ENCODE measurements at regions not wholly inside any gene's neighbourhood (a gene's known extent, or its start where the extent isn't known, plus 50 kb on each side); places are given as distances from the start of the nearest gene placed in this dataset.
"Not testable (repeated sequence)": the region's sequence is repeated elsewhere in the genome, so short reads cannot be mapped to it uniquely, and the experiment has no call there.

DNA sequence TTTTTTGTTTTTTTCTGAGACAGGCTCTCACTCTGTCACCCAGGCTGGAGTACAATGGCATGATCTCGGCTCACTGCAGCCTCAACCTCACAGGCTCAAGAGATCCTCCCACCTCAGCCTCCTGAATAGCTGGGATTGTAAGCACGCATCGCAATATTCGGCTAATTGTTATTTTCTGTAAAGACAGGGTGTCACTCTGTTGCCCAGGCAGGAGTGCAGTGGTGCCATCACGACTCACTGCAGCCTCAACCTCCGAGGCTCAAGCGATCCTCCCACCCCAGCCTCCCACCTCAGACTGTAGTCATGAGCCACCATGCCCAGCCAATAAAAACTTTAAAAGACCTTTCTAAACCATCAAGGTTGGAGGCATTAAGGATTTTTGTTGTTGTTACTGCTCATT, 57.4 kb upstream of the TFRC start:
- no peak for TF ChIP-seq CSDC2 (CRISPR knock-in tag; IDR thresholded peaks at IDR 0.05)

DNA sequence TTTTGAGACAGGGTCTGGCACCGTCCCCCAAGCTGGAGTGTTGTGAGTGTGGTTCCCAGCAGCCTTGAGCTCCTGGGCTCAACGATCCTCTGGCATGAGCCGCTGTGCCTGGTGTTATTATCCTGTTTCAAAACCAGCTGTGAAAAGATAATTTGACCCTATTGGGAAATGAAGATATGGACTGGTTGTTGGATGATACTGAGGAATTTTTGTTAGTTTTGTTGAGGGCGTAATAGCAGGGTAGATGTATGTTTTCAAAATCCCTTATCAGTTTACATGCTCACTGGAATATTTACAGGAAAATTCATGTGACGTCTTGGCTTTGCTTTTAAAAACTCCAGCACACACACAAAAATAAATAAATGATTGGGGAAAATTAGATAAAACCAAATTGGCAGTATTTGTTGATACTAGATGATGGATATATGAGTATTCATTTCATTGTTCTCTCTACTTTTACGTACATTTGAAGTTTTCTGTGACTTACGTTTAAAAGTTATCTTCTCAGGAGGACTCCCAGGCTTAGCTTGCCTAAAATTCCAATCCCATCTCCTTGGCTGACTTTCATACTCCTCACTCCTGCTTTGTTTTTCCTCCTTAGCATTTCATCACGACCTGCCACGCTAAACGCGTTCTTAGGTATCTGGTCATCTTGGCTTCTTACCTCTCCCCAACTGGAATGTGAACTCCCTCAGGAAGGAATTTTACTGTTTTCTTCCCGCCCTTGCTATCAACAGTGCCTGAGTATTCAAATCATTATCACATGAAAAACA, 56.8 kb upstream of the TFRC start:
- no peak for ATAC-seq
- TF ChIP-seq RARB (CRISPR knock-in tag; IDR thresholded peaks at IDR 0.05) = no peak
- 0 out of 2 replicates have a peak, but pooled peaks have one; percentile 19 for TF ChIP-seq TCF4 (CRISPR knock-in tag; IDR thresholded peaks at IDR 0.05; ENCODE audit: borderline replicate concordance)

More for the DNA sequence above, 57.4 kb upstream of the TFRC start:
- ATAC-seq = no peak

DNA sequence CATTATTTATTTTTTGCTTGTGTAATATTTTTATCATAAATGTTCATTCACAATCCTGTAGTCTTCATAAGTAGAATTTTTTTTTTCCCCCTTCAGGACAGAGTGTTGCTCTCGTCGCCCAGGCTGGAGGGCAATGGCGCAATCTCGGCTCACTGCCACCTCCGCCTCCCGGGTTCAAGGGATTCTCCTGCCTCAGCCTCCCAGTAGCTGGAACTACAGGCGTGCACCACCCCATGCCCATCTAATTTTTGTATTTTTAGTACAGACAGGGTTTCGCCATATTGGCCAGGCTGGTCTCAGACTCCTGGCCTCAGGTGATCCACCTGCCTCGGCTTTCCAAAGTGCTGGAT, 54.7 kb upstream of the TFRC start:
- ATAC-seq = not testable (repeated sequence)

DNA sequence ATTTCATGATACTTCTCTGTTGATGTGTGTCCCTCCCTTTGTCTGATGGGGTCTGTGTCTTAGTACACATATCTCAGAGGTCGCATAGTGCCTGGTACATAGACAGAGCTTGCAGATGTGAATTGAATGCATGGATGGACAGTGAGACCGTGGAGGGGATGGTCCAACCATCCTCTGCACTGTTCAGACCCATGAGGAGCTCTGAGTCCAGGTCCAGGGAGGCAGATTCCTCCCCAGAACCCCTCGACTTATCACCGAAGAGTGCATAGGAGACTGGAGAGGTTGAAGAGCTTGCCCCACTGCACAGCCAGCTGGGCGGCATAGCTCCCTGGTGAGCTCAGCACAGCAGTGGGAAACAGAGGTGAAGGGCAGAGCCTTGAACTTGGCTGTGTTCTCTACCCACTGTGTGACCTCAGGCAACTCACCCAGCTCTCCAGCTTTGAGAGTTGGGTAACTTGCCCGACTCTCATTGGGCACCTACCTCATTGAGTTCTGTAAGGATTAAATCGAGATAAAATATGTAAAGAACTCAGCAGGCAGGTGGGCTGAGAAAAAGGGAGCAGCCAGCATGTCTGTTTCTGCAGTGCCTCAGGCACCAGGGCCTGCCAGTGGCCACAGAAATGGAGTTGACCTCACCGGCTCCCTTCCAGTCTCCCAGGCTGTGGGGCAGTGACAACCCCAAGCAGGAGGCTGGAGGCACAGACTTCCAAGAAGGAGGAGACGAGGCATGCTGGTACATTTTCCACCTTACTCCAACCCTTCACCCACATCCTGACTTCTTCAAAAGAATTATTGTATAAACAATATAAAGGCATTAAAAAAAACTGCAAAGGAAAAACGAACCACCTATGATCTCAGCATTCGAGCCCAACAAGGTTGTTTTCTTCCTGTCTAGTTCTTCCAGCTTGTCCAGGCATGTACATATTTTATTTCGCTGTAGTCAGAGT, 54.1 kb upstream of the TFRC start:
- TF ChIP-seq ZNF8 (CRISPR knock-in tag; IDR thresholded peaks at IDR 0.05) (no peak), ZC3H10 (CRISPR knock-in tag; IDR thresholded peaks at IDR 0.05) (no peak), BACH2 (CRISPR knock-in tag; IDR thresholded peaks at IDR 0.05; ENCODE audit: borderline replicate concordance) (no peak), TOX (CRISPR knock-in tag; IDR thresholded peaks at IDR 0.05; ENCODE audit: borderline replicate concordance) (no peak), RARB (CRISPR knock-in tag; IDR thresholded peaks at IDR 0.05) (no peak), ESRRG (CRISPR knock-in tag; IDR thresholded peaks at IDR 0.05) (no peak), ZFP3 (CRISPR knock-in tag; IDR thresholded peaks at IDR 0.05) (no peak), ISL1 (CRISPR knock-in tag; IDR thresholded peaks at IDR 0.05) (no peak), ZFP30 (CRISPR knock-in tag; IDR thresholded peaks at IDR 0.05) (no peak)
- TF ChIP-seq, protein P1, sequence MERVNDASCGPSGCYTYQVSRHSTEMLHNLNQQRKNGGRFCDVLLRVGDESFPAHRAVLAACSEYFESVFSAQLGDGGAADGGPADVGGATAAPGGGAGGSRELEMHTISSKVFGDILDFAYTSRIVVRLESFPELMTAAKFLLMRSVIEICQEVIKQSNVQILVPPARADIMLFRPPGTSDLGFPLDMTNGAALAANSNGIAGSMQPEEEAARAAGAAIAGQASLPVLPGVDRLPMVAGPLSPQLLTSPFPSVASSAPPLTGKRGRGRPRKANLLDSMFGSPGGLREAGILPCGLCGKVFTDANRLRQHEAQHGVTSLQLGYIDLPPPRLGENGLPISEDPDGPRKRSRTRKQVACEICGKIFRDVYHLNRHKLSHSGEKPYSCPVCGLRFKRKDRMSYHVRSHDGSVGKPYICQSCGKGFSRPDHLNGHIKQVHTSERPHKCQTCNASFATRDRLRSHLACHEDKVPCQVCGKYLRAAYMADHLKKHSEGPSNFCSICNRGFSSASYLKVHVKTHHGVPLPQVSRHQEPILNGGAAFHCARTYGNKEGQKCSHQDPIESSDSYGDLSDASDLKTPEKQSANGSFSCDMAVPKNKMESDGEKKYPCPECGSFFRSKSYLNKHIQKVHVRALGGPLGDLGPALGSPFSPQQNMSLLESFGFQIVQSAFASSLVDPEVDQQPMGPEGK (CRISPR knock-in tag; IDR thresholded peaks at IDR 0.05; ENCODE audit: borderline replicate concordance) = no peak
- ATAC-seq = peak; percentile 36; the same call in 2 of the 3 replicates

DNA sequence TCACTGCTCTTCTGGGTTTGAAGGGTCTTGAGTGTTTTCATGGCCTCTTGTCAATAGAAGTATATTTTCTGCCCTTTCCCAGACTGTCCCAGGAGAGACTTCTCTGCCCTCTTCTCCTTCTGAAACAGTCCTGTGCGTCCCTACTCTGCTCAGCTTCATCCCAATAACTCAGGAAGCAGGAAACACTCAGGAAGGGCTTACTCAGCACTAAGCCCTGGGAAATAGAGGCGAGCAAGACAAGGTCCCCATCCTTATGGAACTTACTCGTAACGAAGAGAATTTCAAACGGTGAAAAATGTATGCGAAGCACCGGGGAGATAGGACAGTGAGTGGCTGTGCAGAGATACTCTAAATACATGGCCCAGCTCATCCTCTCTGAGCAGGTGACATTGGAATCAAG, 52.8 kb upstream of the TFRC start:
- TF ChIP-seq OSR1 (CRISPR knock-in tag; IDR thresholded peaks at IDR 0.05) (no peak), CSDC2 (CRISPR knock-in tag; IDR thresholded peaks at IDR 0.05) (no peak), PPARA (CRISPR knock-in tag; IDR thresholded peaks at IDR 0.05; ENCODE audit: borderline replicate concordance) (no peak), ARNTL (CRISPR knock-in tag; IDR thresholded peaks at IDR 0.05; ENCODE audit: borderline replicate concordance, low read depth) (no peak), ESRRG (CRISPR knock-in tag; IDR thresholded peaks at IDR 0.05) (no peak), ZFP3 (CRISPR knock-in tag; IDR thresholded peaks at IDR 0.05) (no peak), ZNF8 (CRISPR knock-in tag; IDR thresholded peaks at IDR 0.05) (no peak), ISL1 (CRISPR knock-in tag; IDR thresholded peaks at IDR 0.05) (no peak), BACH2 (CRISPR knock-in tag; IDR thresholded peaks at IDR 0.05; ENCODE audit: borderline replicate concordance) (no peak), ZC3H10 (CRISPR knock-in tag; IDR thresholded peaks at IDR 0.05) (no peak), SNAI2 (CRISPR knock-in tag; IDR thresholded peaks at IDR 0.05) (no peak), TCF4 (CRISPR knock-in tag; IDR thresholded peaks at IDR 0.05; ENCODE audit: borderline replicate concordance) (no peak)
- TF ChIP-seq, protein P1 (CRISPR knock-in tag; IDR thresholded peaks at IDR 0.05; ENCODE audit: borderline replicate concordance) = no peak
- TF ChIP-seq, protein P2, sequence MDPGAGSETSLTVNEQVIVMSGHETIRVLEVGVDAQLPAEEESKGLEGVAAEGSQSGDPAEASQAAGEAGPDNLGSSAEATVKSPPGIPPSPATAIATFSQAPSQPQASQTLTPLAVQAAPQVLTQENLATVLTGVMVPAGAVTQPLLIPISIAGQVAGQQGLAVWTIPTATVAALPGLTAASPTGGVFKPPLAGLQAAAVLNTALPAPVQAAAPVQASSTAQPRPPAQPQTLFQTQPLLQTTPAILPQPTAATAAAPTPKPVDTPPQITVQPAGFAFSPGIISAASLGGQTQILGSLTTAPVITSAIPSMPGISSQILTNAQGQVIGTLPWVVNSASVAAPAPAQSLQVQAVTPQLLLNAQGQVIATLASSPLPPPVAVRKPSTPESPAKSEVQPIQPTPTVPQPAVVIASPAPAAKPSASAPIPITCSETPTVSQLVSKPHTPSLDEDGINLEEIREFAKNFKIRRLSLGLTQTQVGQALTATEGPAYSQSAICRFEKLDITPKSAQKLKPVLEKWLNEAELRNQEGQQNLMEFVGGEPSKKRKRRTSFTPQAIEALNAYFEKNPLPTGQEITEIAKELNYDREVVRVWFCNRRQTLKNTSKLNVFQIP (CRISPR knock-in tag; IDR thresholded peaks at IDR 0.05; ENCODE audit: borderline replicate concordance, low read depth) = no peak
- TF ChIP-seq, protein P3, sequence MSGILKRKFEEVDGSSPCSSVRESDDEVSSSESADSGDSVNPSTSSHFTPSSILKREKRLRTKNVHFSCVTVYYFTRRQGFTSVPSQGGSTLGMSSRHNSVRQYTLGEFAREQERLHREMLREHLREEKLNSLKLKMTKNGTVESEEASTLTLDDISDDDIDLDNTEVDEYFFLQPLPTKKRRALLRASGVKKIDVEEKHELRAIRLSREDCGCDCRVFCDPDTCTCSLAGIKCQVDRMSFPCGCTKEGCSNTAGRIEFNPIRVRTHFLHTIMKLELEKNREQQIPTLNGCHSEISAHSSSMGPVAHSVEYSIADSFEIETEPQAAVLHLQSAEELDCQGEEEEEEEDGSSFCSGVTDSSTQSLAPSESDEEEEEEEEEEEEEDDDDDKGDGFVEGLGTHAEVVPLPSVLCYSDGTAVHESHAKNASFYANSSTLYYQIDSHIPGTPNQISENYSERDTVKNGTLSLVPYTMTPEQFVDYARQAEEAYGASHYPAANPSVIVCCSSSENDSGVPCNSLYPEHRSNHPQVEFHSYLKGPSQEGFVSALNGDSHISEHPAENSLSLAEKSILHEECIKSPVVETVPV (CRISPR knock-in tag; IDR thresholded peaks at IDR 0.05) = no peak

DNA sequence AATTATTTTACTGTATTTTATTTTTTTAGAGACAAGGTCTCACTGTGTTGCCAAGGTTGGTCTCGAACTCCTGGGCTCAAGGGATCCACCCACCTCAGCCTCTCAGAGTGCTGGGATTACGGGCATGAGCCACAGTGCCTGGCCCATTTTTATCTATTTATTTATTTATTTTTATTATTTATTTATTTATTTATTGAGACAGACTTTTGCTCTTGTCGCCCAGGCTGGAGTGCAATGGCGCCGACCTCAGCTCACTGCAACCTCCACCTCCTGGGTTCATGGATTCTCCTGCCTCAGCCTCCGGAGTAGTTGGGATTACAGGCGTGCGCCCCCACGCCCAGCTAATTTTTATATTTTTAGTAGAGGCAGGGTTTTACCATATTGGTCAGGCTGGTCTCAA, 52.0 kb upstream of the TFRC start:
- not testable (repeated sequence) for ATAC-seq

More for the DNA sequence above, 52.8 kb upstream of the TFRC start:
- no peak for ATAC-seq

Data from SK-N-SH treated with all-trans-retinoic acid at 6 μM for 48 hours (cell line).